HCT116 (cell line): ENCODE measurements at regions not wholly inside any gene's neighbourhood (a gene's known extent, or its start where the extent isn't known, plus 50 kb on each side); places are given as distances from the start of the nearest gene placed in this dataset.

ENCODE experiments used
- ATAC-seq: fragments of 200-7000 bp; cut with Tn5 transposase; 2 replicates; pipeline ENCODE4 v1.9.1; 2020; ENCODE audit warnings: mild to moderate bottlenecking, moderate library complexity
- BruUV-seq: library from RNA; stranded (reverse); fragments of 400-500 nt; replicated peaks from 2 replicates; lab custom pipeline; 2021; lab: Mats Ljungman, UMichigan
- CTCF ChIA-PET: fragments of 300-600 bp; sonication (Branson Sonifier 250); formaldehyde crosslinking; loops from one replicate; lab custom pipeline; 2021; ENCODE audit warnings: antibody characterized with exemption; lab: Charles Lee
- POLR2A ChIA-PET: fragments of 300-600, 350-600 bp; sonication (Branson Sonifier 250); formaldehyde crosslinking; loops from one replicate; lab custom pipeline; 2021; ENCODE audit warnings: antibody characterized with exemption; lab: Charles Lee
- RAD21 ChIA-PET, 2 experiments: fragments of 300-600 bp; sonication (Branson Sonifier 250); formaldehyde crosslinking; loops; one replicate each; lab custom pipeline; 2023; ENCODE audit warnings: low total read pairs in 2 of 2; ENCODE audit not compliant: uncharacterized antibody in 2 of 2, unreplicated experiment in 2 of 2, low non-redundant PET in 1 of 2; lab: Charles Lee
- DNase-seq: peaks from one replicate; pipeline ENCODE4 v3.0.0-alpha.2; 2010; ENCODE audit warnings: low read depth, low spot score
- H2AFZ ChIP-seq: fragments of 200-600 bp; shearing (Covaris generic), sonication (generic); 2 replicates; pipeline ENCODE4 v1.6.1; 2017; ENCODE audit warnings: low read depth, mixed run types, mixed read lengths, antibody characterized with exemption, low read length; ENCODE audit not compliant: poor library complexity, severe bottlenecking
- H3K27ac ChIP-seq: 2 replicates; pipeline ENCODE4 v1.5.1; 2012; ENCODE audit warnings: low read depth, low read length
- H3K27me3 ChIP-seq: fragments of 200-600 bp; sonication (generic); 2 replicates; pipeline ENCODE4 v1.6.1; 2016; ENCODE audit warnings: mixed run types, low read length, mixed read lengths; ENCODE audit not compliant: insufficient read depth
- H3K36me3 ChIP-seq, 2 experiments: fragments of 200-500 bp in 1 of 2; fragments of 200-600 bp in 1 of 2; sonication (Bioruptor generic) in 1 of 2; sonication (generic) in 1 of 2; 2 replicates each; pipeline versions ENCODE4 v1.5.1 to v1.6.1; 2014 to 2016; ENCODE audit warnings: low read length in 2 of 2, inconsistent platforms in 1 of 2, mixed read lengths in 1 of 2, mixed run types in 1 of 2; ENCODE audit not compliant: insufficient read depth in 2 of 2, control insufficient read depth in 1 of 2
- H3K4me1 ChIP-seq, 2 experiments: fragments of 200-600 bp in 1 of 2; sonication (generic) in 1 of 2; 2 replicates each; pipeline versions ENCODE4 v1.5.1 to v1.6.1; 2012 to 2017; ENCODE audit warnings: low read length in 2 of 2, inconsistent platforms in 1 of 2, mild to moderate bottlenecking in 1 of 2, mixed read lengths in 1 of 2, mixed run types in 1 of 2, moderate library complexity in 1 of 2; ENCODE audit not compliant: insufficient read depth in 2 of 2, control insufficient read depth in 1 of 2
- H3K4me2 ChIP-seq: fragments of 200-600 bp; sonication (generic); 2 replicates; pipeline ENCODE4 v1.6.1; 2017; ENCODE audit warnings: mixed run types, low read length, mixed read lengths
- H3K4me3 ChIP-seq, 2 experiments: fragments of 200-600 bp in 1 of 2; sonication (generic) in 1 of 2; replicated peaks in 1 of 2; 2 replicates each; pipeline ENCODE4 v1.5.1; 2011 to 2016; ENCODE audit warnings: low read length in 2 of 2, control low read depth in 1 of 2, low read depth in 1 of 2, mild to moderate bottlenecking in 1 of 2, mixed read lengths in 1 of 2, mixed run types in 1 of 2
- H3K79me2 ChIP-seq: fragments of 200-600 bp; sonication (generic); 2 replicates; pipeline ENCODE4 v1.6.1; 2017; ENCODE audit warnings: mild to moderate bottlenecking, mixed run types, low read length, moderate library complexity, mixed read lengths; ENCODE audit not compliant: insufficient read depth
- H3K9ac ChIP-seq: fragments of 200-600 bp; sonication (generic); 2 replicates; pipeline ENCODE4 v1.6.1; 2016; ENCODE audit warnings: low read length, mixed read lengths
- H3K9me2 ChIP-seq: fragments of 200-600 bp; sonication (generic), shearing (Covaris generic); 2 replicates; pipeline ENCODE4 v1.6.1; 2017; ENCODE audit warnings: mixed run types, mild to moderate bottlenecking, moderate library complexity; ENCODE audit not compliant: insufficient read depth
- H3K9me3 ChIP-seq, 2 experiments: fragments of 200-500 bp in 1 of 2; fragments of 200-600 bp in 1 of 2; sonication (Bioruptor generic) in 1 of 2; sonication (generic) in 1 of 2; 2 replicates each; pipeline ENCODE4 v1.6.1; 2014 to 2017; ENCODE audit warnings: low read length in 2 of 2, mixed read lengths in 2 of 2, inconsistent platforms in 1 of 2, low read depth in 1 of 2, mild to moderate bottlenecking in 1 of 2, mixed run types in 1 of 2, moderate library complexity in 1 of 2; ENCODE audit not compliant: control insufficient read depth in 1 of 2, insufficient read depth in 1 of 2
- H4K20me1 ChIP-seq: fragments of 200-600 bp; sonication (generic), shearing (Covaris generic); 2 replicates; pipeline ENCODE4 v1.6.1; 2017; ENCODE audit warnings: mixed run types, mild to moderate bottlenecking, moderate library complexity; ENCODE audit not compliant: insufficient read depth
- ATF3 ChIP-seq: IDR thresholded peaks from 2 replicates; pipeline ENCODE4 v1.6.1; 2012
- CBX3 ChIP-seq: IDR thresholded peaks from 2 replicates; pipeline ENCODE4 v1.6.1; 2012; ENCODE audit warnings: low read depth
- EGR1 ChIP-seq: IDR thresholded peaks from 2 replicates; pipeline ENCODE4 v1.6.1; 2012; ENCODE audit warnings: low read depth
- ELF1 ChIP-seq: IDR thresholded peaks from 2 replicates; pipeline ENCODE4 v1.6.1; 2012; ENCODE audit warnings: low read depth, borderline replicate concordance
- EZH2 ChIP-seq: fragments of 200-600 bp; sonication (generic); IDR thresholded peaks from 2 replicates; pipeline ENCODE4 v1.6.1; 2017; ENCODE audit warnings: antibody characterized with exemption, mixed run types
- FOSL1 ChIP-seq: IDR thresholded peaks from 2 replicates; pipeline ENCODE4 v1.6.1; 2012; ENCODE audit warnings: low read depth
- JUND ChIP-seq: IDR thresholded peaks from 2 replicates; pipeline ENCODE4 v1.6.1; 2012
- POLR2A ChIP-seq: IDR thresholded peaks from 2 replicates; pipeline ENCODE4 v1.7.0; 2011; ENCODE audit warnings: borderline replicate concordance; ENCODE audit not compliant: insufficient read depth, insufficient read length; ENCODE audit errors: extremely low read depth
- POLR2AphosphoS5 ChIP-seq: IDR thresholded peaks from 2 replicates; pipeline ENCODE4 v1.6.1; 2011; ENCODE audit warnings: mild to moderate bottlenecking, low read depth, low read length, moderate library complexity
- RAD21 ChIP-seq: IDR thresholded peaks from 2 replicates; pipeline ENCODE4 v1.6.1; 2012; ENCODE audit warnings: low read depth, mild to moderate bottlenecking
- REST ChIP-seq: IDR thresholded peaks from 2 replicates; pipeline ENCODE4 v1.6.1; 2012; ENCODE audit warnings: low read depth
- SP1 ChIP-seq: IDR thresholded peaks from 2 replicates; pipeline ENCODE4 v1.6.1; 2012; ENCODE audit warnings: low read depth
- SRF ChIP-seq: IDR thresholded peaks from 2 replicates; pipeline ENCODE4 v1.6.1; 2012; ENCODE audit warnings: low read depth
- YY1 ChIP-seq: IDR thresholded peaks from 2 replicates; pipeline ENCODE4 v1.6.1; 2011; ENCODE audit warnings: low read length, low read depth, moderate library complexity, mild to moderate bottlenecking; ENCODE audit not compliant: insufficient replicate concordance; ENCODE audit errors: extremely low read depth
- ZBTB33 ChIP-seq: IDR thresholded peaks from 2 replicates; pipeline ENCODE4 v1.6.1; 2011; ENCODE audit warnings: mild to moderate bottlenecking, low read length, moderate library complexity; ENCODE audit not compliant: insufficient replicate concordance; ENCODE audit errors: extremely low read depth
- ZNF274 ChIP-seq: fragments of 200-500 bp; sonication (Bioruptor generic); IDR thresholded peaks from 2 replicates; pipeline ENCODE4 v1.6.1; 2014; ENCODE audit warnings: mild to moderate bottlenecking, low read depth, low read length, inconsistent platforms
- intact Hi-C: fragments of 100-400 bp; cut with micrococcal nuclease; formaldehyde crosslinking; loops from 2 replicates; pipeline ENCODE4 v1.10.0; 2022
- TF ChIP-seq, protein P1 (sequence below): IDR thresholded peaks from 2 replicates; pipeline ENCODE4 v1.6.1; 2012

GRCh38 chr2:41504532-41504931, 543.3 kb upstream of the PKDCC start:
- no peaks in the 10 kb centered on the region for H3K27me3 ChIP-seq
- H3K9ac ChIP-seq = no peak overlapping the region
- CTCF ChIA-PET = no interaction called here
- no peak for DNase-seq
- no TSS peak for BruUV-seq
- ATAC-seq = no peak
- POLR2A ChIA-PET = no interaction called here
- no peak overlapping the region for H3K27ac ChIP-seq
- H3K4me2 ChIP-seq = no peak overlapping the region
- H3K9me2 ChIP-seq = no peaks in the 10 kb centered on the region
- H2AFZ ChIP-seq = no peak overlapping the region
- H3K4me1 ChIP-seq = no peaks in the 10 kb centered on the region
- H3K79me2 ChIP-seq = no peaks in the 10 kb centered on the region
- no peaks in the 10 kb centered on the region for H4K20me1 ChIP-seq
- RAD21 ChIA-PET = no interaction called here
- no peak overlapping the region for H3K4me3 ChIP-seq
- peaks cover 4 to 10% of the 10 kb centered on the region in 2 experiments; a peak in 2 of 4 replicates for H3K9me3 ChIP-seq
- TF ChIP-seq YY1 (no peak), EZH2 (no peak), SP1 (no peak), EGR1 (no peak), RAD21 (no peak), ATF3 (no peak)
- intact Hi-C loops = no loop called here
- no peaks in the 10 kb centered on the region for H3K36me3 ChIP-seq

DNA sequence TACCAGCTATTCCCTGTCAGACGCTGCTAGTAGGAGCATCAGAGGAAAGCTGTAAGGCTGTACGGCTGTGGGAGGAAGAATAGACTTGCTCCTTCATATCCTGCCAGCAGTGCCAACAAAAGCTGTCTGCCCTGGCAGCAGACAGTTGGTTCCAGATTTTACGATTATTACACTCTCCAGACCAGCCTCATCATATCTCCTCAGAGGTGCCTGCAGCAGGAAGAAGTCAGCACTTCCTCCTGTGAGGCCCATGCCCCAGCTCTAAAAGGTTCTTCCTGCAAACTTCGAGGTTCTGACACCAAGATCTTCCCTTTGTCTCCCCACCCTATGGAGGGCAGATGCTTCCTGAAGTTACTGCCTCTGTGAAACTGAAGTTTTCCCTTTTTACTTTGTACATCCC, 537.7 kb upstream of the PKDCC start:
- no TSS peak for BruUV-seq
- CTCF ChIA-PET = no interaction called here
- H3K9me3 ChIP-seq = no peaks in the 10 kb centered on the region; a peak in 1 of 4 replicates
- H3K27ac ChIP-seq = no peak overlapping the region
- H3K4me2 ChIP-seq = no peak overlapping the region
- DNase-seq = no peak
- no peaks in the 10 kb centered on the region for H3K36me3 ChIP-seq
- no peaks in the 10 kb centered on the region for H4K20me1 ChIP-seq
- intact Hi-C loops = no loop called here
- no peaks in the 10 kb centered on the region for H3K4me1 ChIP-seq
- H3K79me2 ChIP-seq = no peaks in the 10 kb centered on the region
- H3K4me3 ChIP-seq = no peak overlapping the region
- H3K9ac ChIP-seq = no peak overlapping the region
- POLR2A ChIA-PET = no interaction called here
- RAD21 ChIA-PET = no interaction called here
- no peaks in the 10 kb centered on the region for H3K9me2 ChIP-seq
- no peak overlapping the region for H2AFZ ChIP-seq
- H3K27me3 ChIP-seq = no peaks in the 10 kb centered on the region
- no peak for ATAC-seq
- TF ChIP-seq SP1 = no peak
- no peak for TF ChIP-seq EZH2
- TF ChIP-seq REST = no peak
- no peak for TF ChIP-seq ELF1
- TF ChIP-seq POLR2AphosphoS5 = no peak
- TF ChIP-seq FOSL1 = no peak
- TF ChIP-seq SRF = no peak
- TF ChIP-seq POLR2A = no peak
- TF ChIP-seq ZNF274 = no peak
- no peak for TF ChIP-seq RAD21
- TF ChIP-seq, protein P1, sequence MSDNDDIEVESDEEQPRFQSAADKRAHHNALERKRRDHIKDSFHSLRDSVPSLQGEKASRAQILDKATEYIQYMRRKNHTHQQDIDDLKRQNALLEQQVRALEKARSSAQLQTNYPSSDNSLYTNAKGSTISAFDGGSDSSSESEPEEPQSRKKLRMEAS = no peak
- TF ChIP-seq CBX3 = no peak
- no peak for TF ChIP-seq ZBTB33
- no peak for TF ChIP-seq JUND
